ENCODE measurements at regions not wholly inside any gene's neighbourhood (a gene's known extent, or its start where the extent isn't known, plus 50 kb on each side); places are given as distances from the start of the nearest gene placed in this dataset.

DNA sequence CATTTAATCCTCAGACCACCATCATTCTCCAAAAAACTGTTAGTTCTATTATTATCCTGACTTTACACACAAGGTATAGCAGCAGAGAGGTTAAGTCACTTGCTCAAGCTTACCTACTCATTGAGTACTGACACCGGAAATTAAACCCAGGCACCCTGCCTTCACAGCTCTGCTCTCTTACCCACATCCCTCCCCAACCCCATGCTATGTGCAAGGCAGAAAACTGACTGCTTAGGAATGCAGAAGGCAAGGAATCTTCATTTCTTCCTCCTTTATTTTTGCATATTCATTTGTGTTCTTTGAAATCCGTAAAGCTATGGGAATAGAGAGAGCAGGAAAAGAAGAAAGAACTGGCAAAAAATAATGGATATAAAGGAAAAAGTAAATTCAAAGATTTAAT is 261.8 kb downstream of the PAPSS1 start:
- TF ChIP-seq, protein P1, sequence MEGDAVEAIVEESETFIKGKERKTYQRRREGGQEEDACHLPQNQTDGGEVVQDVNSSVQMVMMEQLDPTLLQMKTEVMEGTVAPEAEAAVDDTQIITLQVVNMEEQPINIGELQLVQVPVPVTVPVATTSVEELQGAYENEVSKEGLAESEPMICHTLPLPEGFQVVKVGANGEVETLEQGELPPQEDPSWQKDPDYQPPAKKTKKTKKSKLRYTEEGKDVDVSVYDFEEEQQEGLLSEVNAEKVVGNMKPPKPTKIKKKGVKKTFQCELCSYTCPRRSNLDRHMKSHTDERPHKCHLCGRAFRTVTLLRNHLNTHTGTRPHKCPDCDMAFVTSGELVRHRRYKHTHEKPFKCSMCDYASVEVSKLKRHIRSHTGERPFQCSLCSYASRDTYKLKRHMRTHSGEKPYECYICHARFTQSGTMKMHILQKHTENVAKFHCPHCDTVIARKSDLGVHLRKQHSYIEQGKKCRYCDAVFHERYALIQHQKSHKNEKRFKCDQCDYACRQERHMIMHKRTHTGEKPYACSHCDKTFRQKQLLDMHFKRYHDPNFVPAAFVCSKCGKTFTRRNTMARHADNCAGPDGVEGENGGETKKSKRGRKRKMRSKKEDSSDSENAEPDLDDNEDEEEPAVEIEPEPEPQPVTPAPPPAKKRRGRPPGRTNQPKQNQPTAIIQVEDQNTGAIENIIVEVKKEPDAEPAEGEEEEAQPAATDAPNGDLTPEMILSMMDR (IDR thresholded peaks at IDR 0.05; ENCODE audit: poor library complexity), result no peak
- TF ChIP-seq EZH2 (IDR thresholded peaks at IDR 0.05; ENCODE audit: borderline replicate concordance) (no peak), EZH2phosphoT487 (IDR thresholded peaks at IDR 0.05; ENCODE audit: low read depth, severe bottlenecking, unreplicated experiment) (no peak)

Data from hepatocyte (in vitro differentiated cells).